Calu3 (cell line): ENCODE measurements at regions not wholly inside any gene's neighbourhood (a gene's known extent, or its start where the extent isn't known, plus 50 kb on each side); places are given as distances from the start of the nearest gene placed in this dataset.

Experiments used
- BruUV-seq: library from RNA; stranded (reverse); fragments of 400-500 nt; replicated peaks from 2 replicates; lab custom pipeline; 2021; lab: Mats Ljungman, UMichigan
- CTCF ChIA-PET: fragments of 300-600 bp; sonication (Branson Sonifier 250); formaldehyde crosslinking; loops from one replicate; lab custom pipeline; 2022; ENCODE audit warnings: antibody characterized with exemption; lab: Charles Lee
- DNase-seq: peaks from one replicate; pipeline ENCODE4 v3.0.0; 2022
- H3K27ac Mint-ChIP-seq: one replicate; pipeline ENCODE4 v1.8.0; 2022; ENCODE audit warnings: mixed read lengths; ENCODE audit not compliant: unreplicated experiment
- H3K27me3 Mint-ChIP-seq: one replicate; pipeline ENCODE4 v1.8.0; 2022; ENCODE audit warnings: mixed read lengths; ENCODE audit not compliant: unreplicated experiment
- H3K36me3 Mint-ChIP-seq: one replicate; pipeline ENCODE4 v1.8.0; 2022; ENCODE audit warnings: mild to moderate bottlenecking, moderate library complexity, mixed read lengths; ENCODE audit not compliant: insufficient read depth, unreplicated experiment
- H3K4me1 Mint-ChIP-seq: one replicate; pipeline ENCODE4 v1.8.0; 2022; ENCODE audit warnings: mild to moderate bottlenecking, low read depth, mixed read lengths; ENCODE audit not compliant: unreplicated experiment
- H3K4me3 Mint-ChIP-seq: one replicate; pipeline ENCODE4 v1.8.0; 2022; ENCODE audit warnings: mild to moderate bottlenecking, low read depth, moderate library complexity, mixed read lengths; ENCODE audit not compliant: unreplicated experiment
- H3K9me3 Mint-ChIP-seq: one replicate; pipeline ENCODE4 v1.8.0; 2022; ENCODE audit warnings: low read depth, mixed read lengths; ENCODE audit not compliant: unreplicated experiment
- CTCF ChIP-seq: fragments of 200-600 bp; IDR thresholded peaks from one replicate; pipeline ENCODE4 v1.8.0; 2022; ENCODE audit warnings: antibody characterized with exemption; ENCODE audit not compliant: unreplicated experiment
- intact Hi-C: fragments of 100-400 bp; cut with micrococcal nuclease; formaldehyde crosslinking; loops from one replicate; pipeline ENCODE4 v1.10.0; 2022; ENCODE audit not compliant: unreplicated experiment

GRCh38 chr2:147441182-147441581 lies 403.6 kb upstream of the ACVR2A start:
- no peaks in the 10 kb centered on the region for H3K36me3 Mint-ChIP-seq
- no peak overlapping the region for H3K27ac Mint-ChIP-seq
- no peak for TF ChIP-seq CTCF
- peaks cover 2% of the 10 kb centered on the region for H3K9me3 Mint-ChIP-seq
- CTCF ChIA-PET = no interaction called here
- DNase-seq = no peak
- no peak overlapping the region for H3K4me3 Mint-ChIP-seq
- BruUV-seq = no TSS peak
- no peaks in the 10 kb centered on the region for H3K27me3 Mint-ChIP-seq
- intact Hi-C loops = no loop called here
- H3K4me1 Mint-ChIP-seq = peaks cover 17% of the 10 kb centered on the region

GRCh38 chr2:147440734-147441133 lies 404.1 kb upstream of the ACVR2A start:
- CTCF ChIA-PET = no interaction called here
- Mint-ChIP-seq H3K9me3 (peaks cover 2% of the 10 kb centered on the region), H3K36me3 (no peaks in the 10 kb centered on the region), H3K4me3 (no peak overlapping the region), H3K27ac (no peak overlapping the region), H3K4me1 (peaks cover 20% of the 10 kb centered on the region), H3K27me3 (no peaks in the 10 kb centered on the region)
- no peak for DNase-seq
- intact Hi-C loops = no loop called here
- no peak for TF ChIP-seq CTCF
- BruUV-seq = no TSS peak

- no TSS peak for BruUV-seq
- CTCF ChIA-PET = no interaction called here
- TF ChIP-seq CTCF = no peak
- Mint-ChIP-seq H3K27ac (no peak overlapping the region), H3K36me3 (no peaks in the 10 kb centered on the region), H3K4me3 (no peak overlapping the region), H3K27me3 (no peaks in the 10 kb centered on the region), H3K4me1 (peaks cover 20% of the 10 kb centered on the region), H3K9me3 (peaks cover 2% of the 10 kb centered on the region)
- no peak for DNase-seq
- intact Hi-C loops = no loop called here
Measured at GRCh38 chr2:147439986-147440385, 404.8 kb upstream of the ACVR2A start.

- H3K36me3 Mint-ChIP-seq = no peaks in the 10 kb centered on the region
- no peak for DNase-seq
- no peak overlapping the region for H3K27ac Mint-ChIP-seq
- BruUV-seq = no TSS peak
- H3K27me3 Mint-ChIP-seq = no peaks in the 10 kb centered on the region
- no peak for TF ChIP-seq CTCF
- H3K4me1 Mint-ChIP-seq = peaks cover 27% of the 10 kb centered on the region
- peaks cover 2% of the 10 kb centered on the region for H3K9me3 Mint-ChIP-seq
- CTCF ChIA-PET = no interaction called here
- H3K4me3 Mint-ChIP-seq = no peak overlapping the region
- intact Hi-C loops = no loop called here
Measured at GRCh38 chr2:147438882-147439281, 405.9 kb upstream of the ACVR2A start.
